SK-N-SH (cell line): ENCODE measurements at regions not wholly inside any gene's neighbourhood (a gene's known extent, or its start where the extent isn't known, plus 50 kb on each side); places are given as distances from the start of the nearest gene placed in this dataset.

ENCODE experiments used
- CTCF ChIA-PET: fragments of 300-600, 350-600 bp; formaldehyde crosslinking; extraction: SDS; loops from one replicate; lab custom pipeline; 2021; lab: Yijun Ruan, JAX
- POLR2A ChIA-PET: fragments of 350-600 bp; sonication (Branson Sonifier 250); formaldehyde crosslinking; extraction: SDS; loops from one replicate; lab custom pipeline; 2020; ENCODE audit warnings: antibody characterized with exemption, inconsistent platforms; lab: Yijun Ruan, JAX
- DNase-seq: peaks from one replicate; pipeline ENCODE4 v3.0.0; 2012
- H2AFZ ChIP-seq: fragments of 200-600 bp; sonication (generic); 2 replicates; pipeline ENCODE4 v1.8.1; 2016; ENCODE audit warnings: antibody characterized with exemption, mild to moderate bottlenecking, low read depth
- H3F3A ChIP-seq: fragments of 200-600 bp; sonication (generic); replicated peaks from 2 replicates; pipeline ENCODE3; 2016; ENCODE audit warnings: antibody characterized with exemption, mild to moderate bottlenecking; ENCODE audit not compliant: insufficient read depth
- H3K27ac ChIP-seq, 2 experiments: fragments of 200-500 bp in 1 of 2; fragments of 200-600 bp in 1 of 2; sonication (Bioruptor generic) in 1 of 2; sonication (generic), shearing (Covaris generic) in 1 of 2; 2 replicates each; pipeline versions ENCODE4 v1.5.1 to v1.6.1; 2014 to 2016; ENCODE audit warnings: low read depth in 2 of 2, inconsistent platforms in 1 of 2, low read length in 1 of 2, mild to moderate bottlenecking in 1 of 2, mixed read lengths in 1 of 2
- H3K27me3 ChIP-seq: fragments of 200-600 bp; sonication (generic), shearing (Covaris generic); 2 replicates; pipeline ENCODE4 v1.6.1; 2016; ENCODE audit warnings: mixed run types; ENCODE audit not compliant: insufficient read depth
- H3K36me3 ChIP-seq, 2 experiments: fragments of 200-500 bp in 1 of 2; fragments of 200-600 bp in 1 of 2; sonication (Bioruptor generic) in 1 of 2; sonication (generic) in 1 of 2; replicated peaks in 1 of 2; 2 replicates each; pipeline versions ENCODE3 to v1.5.1; 2014 to 2016; ENCODE audit warnings: low read length in 1 of 2, mild to moderate bottlenecking in 1 of 2; ENCODE audit not compliant: insufficient read depth in 2 of 2, control insufficient read depth in 1 of 2
- H3K4me1 ChIP-seq, 2 experiments: fragments of 200-500 bp in 1 of 2; fragments of 200-600 bp in 1 of 2; sonication (Bioruptor generic) in 1 of 2; sonication (generic), shearing (Covaris generic) in 1 of 2; 2 replicates each; pipeline versions ENCODE4 v1.5.1 to v1.6.1; 2014 to 2016; ENCODE audit warnings: low read depth in 1 of 2, low read length in 1 of 2, mixed run types in 1 of 2; ENCODE audit not compliant: insufficient read depth in 2 of 2, control insufficient read depth in 1 of 2
- H3K4me2 ChIP-seq: fragments of 200-600 bp; sonication (generic), shearing (Covaris generic); 2 replicates; pipeline ENCODE4 v1.6.1; 2017; ENCODE audit warnings: mixed run types
- H3K4me3 ChIP-seq, 2 experiments: fragments of 200-500 bp in 1 of 2; fragments of 200-600 bp in 1 of 2; sonication (Bioruptor generic) in 1 of 2; sonication (generic), shearing (Covaris generic) in 1 of 2; 2 replicates each; pipeline versions ENCODE4 v1.5.1 to v1.8.1; 2014 to 2016; ENCODE audit warnings: low read depth in 2 of 2, inconsistent platforms in 1 of 2, low read length in 1 of 2, mild to moderate bottlenecking in 1 of 2, mixed read lengths in 1 of 2, moderate library complexity in 1 of 2
- H3K79me2 ChIP-seq: fragments of 200-600 bp; sonication (generic); 2 replicates; pipeline ENCODE4 v1.8.1; 2017; ENCODE audit warnings: mild to moderate bottlenecking; ENCODE audit not compliant: insufficient read depth
- H3K9ac ChIP-seq: fragments of 200-600 bp; sonication (generic); 2 replicates; pipeline ENCODE4 v1.6.1; 2017; ENCODE audit warnings: mixed run types
- H3K9me2 ChIP-seq: fragments of 200-600 bp; sonication (generic); 2 replicates; pipeline ENCODE4 v1.6.1; 2017; ENCODE audit warnings: mixed run types
- H3K9me3 ChIP-seq: fragments of 200-600 bp; sonication (generic); 2 replicates; pipeline ENCODE4 v1.6.1; 2017; ENCODE audit warnings: mixed run types, mild to moderate bottlenecking, moderate library complexity
- H4K20me1 ChIP-seq: fragments of 200-600 bp; sonication (generic); 2 replicates; pipeline ENCODE4 v1.6.1; 2017; ENCODE audit warnings: mild to moderate bottlenecking, mixed run types; ENCODE audit not compliant: insufficient read depth
- CHD2 ChIP-seq: fragments of 150-350 bp; IDR thresholded peaks from 2 replicates; pipeline ENCODE4 v1.6.1; 2018; ENCODE audit warnings: low read length; ENCODE audit not compliant: partially characterized antibody
- EP300 ChIP-seq, 2 experiments: IDR thresholded peaks; 2 replicates each; pipeline versions ENCODE4 v1.4.0 to v1.6.1; 2012; ENCODE audit warnings: borderline replicate concordance in 1 of 2, low read depth in 1 of 2, low read length in 1 of 2
- FOXJ3 ChIP-seq: sonication (generic); formaldehyde crosslinking; IDR thresholded peaks from 2 replicates; pipeline ENCODE4 v1.5.1; 2020; ENCODE audit warnings: mild to moderate bottlenecking, missing genetic modification reagents
- FOXM1 ChIP-seq: IDR thresholded peaks from 2 replicates; pipeline ENCODE4 v1.4.0; 2012; ENCODE audit warnings: low read depth, mild to moderate bottlenecking
- GABPA ChIP-seq: IDR thresholded peaks from 2 replicates; pipeline ENCODE4 v1.4.0; 2012; ENCODE audit warnings: low read depth, mild to moderate bottlenecking
- GATA2 ChIP-seq: sonication (generic); formaldehyde crosslinking; IDR thresholded peaks from 2 replicates; pipeline ENCODE4 v1.5.0; 2020; ENCODE audit warnings: mild to moderate bottlenecking, missing genetic modification reagents
- MAX ChIP-seq: IDR thresholded peaks from 2 replicates; pipeline ENCODE4 v1.4.0; 2012; ENCODE audit warnings: low read depth
- MXI1 ChIP-seq: IDR thresholded peaks from 2 replicates; pipeline ENCODE4 v1.6.1; 2012; ENCODE audit warnings: mild to moderate bottlenecking, low read depth, low read length, improper control_type of control experiment
- NRF1 ChIP-seq: IDR thresholded peaks from 2 replicates; pipeline ENCODE4 v1.6.1; 2012; ENCODE audit warnings: low read depth, mild to moderate bottlenecking, low read length
- PBX3 ChIP-seq: IDR thresholded peaks from 2 replicates; pipeline ENCODE4; 2012
- RCOR1 ChIP-seq: fragments of 150-350 bp; IDR thresholded peaks from 2 replicates; pipeline ENCODE4 v1.6.1; 2017; ENCODE audit warnings: antibody characterized with exemption, low read length
- REST ChIP-seq: IDR thresholded peaks from 2 replicates; pipeline ENCODE4 v1.6.1; 2012; ENCODE audit warnings: mild to moderate bottlenecking, low read depth, low read length, moderate library complexity
- SMC3 ChIP-seq: IDR thresholded peaks from 2 replicates; pipeline ENCODE4 v1.6.1; 2012; ENCODE audit warnings: low read depth, low read length, improper control_type of control experiment
- TEAD4 ChIP-seq: IDR thresholded peaks from 2 replicates; pipeline ENCODE4 v1.4.0; 2012; ENCODE audit warnings: mild to moderate bottlenecking, borderline replicate concordance; ENCODE audit not compliant: insufficient read depth
- ZBTB33 ChIP-seq: IDR thresholded peaks from 2 replicates; pipeline ENCODE4 v1.4.0; 2012; ENCODE audit warnings: low read depth, borderline replicate concordance
- WGBS: methylation state at CpG from one replicate; pipeline ENCODE4 v1.1.6; 2017; ENCODE audit warnings: low lambda C conversion rate; 5-methylcytosine and 5-hydroxymethylcytosine counted together

- Histone ChIP-seq H3K79me2 (no peaks in the 10 kb centered on the region), H4K20me1 (no peaks in the 10 kb centered on the region), H3K9me2 (no peaks in the 10 kb centered on the region), H3K4me2 (no peak overlapping the region), H3K4me3 (no peak overlapping the region), H2AFZ (no peak overlapping the region), H3K9me3 (no peaks in the 10 kb centered on the region), H3K4me1 (no peaks in the 10 kb centered on the region; a peak in 1 of 4 replicates), H3K27ac (no peak overlapping the region), H3K36me3 (no peaks in the 10 kb centered on the region), H3K9ac (no peak overlapping the region)
- DNase-seq, result no peak
- ChIA-PET POLR2A (no interaction called here), CTCF (no interaction called here)
- no peak for TF ChIP-seq REST
- TF ChIP-seq FOXJ3 (CRISPR knock-in tag), result no peak
- TF ChIP-seq GABPA, result no peak
- TF ChIP-seq FOXM1, result no peak
- TF ChIP-seq, all 33 proteins: peak for 0
- Histone ChIP-seq H3K27me3 (0 out of 2 replicates have a peak, but pooled peaks cover 4% of the 10 kb centered on the region), H3F3A (no peaks in the 10 kb centered on the region)
- 32% methylated on average over 1 of the region's 1 CpG for WGBS
Measured at GRCh38 chr14:57071639-57072038, 197.1 kb downstream of the EXOC5 start.

- CTCF ChIA-PET, result interaction anchor here (0.6 kb wide), 2 partner anchors 66 to 249 kb away, joined by 3 read pairs; no protein-coding TSS in a partner anchor
- no peaks in the 10 kb centered on the region for H4K20me1 ChIP-seq
- TF ChIP-seq NRF1 (no peak), FOXM1 (no peak), TEAD4 (no peak), MXI1 (no peak)
Measured at GRCh38 chr14:57069702-57070101, 199.0 kb downstream of the EXOC5 start.

GRCh38 chr14:57068511-57068910 lies 200.2 kb downstream of the EXOC5 start:
- no peak for DNase-seq
- Histone ChIP-seq H3K27ac (no peak overlapping the region), H3K4me2 (no peak overlapping the region), H3K4me3 (no peak overlapping the region), H3F3A (no peaks in the 10 kb centered on the region), H3K4me1 (no peaks in the 10 kb centered on the region; a peak in 1 of 4 replicates), H4K20me1 (no peaks in the 10 kb centered on the region), H3K27me3 (peaks cover 2% of the 10 kb centered on the region; the same call in 1 of the 2 replicates), H3K9ac (no peak overlapping the region), H3K36me3 (no peaks in the 10 kb centered on the region), H3K79me2 (no peaks in the 10 kb centered on the region), H3K9me2 (no peaks in the 10 kb centered on the region), H2AFZ (no peak overlapping the region), H3K9me3 (no peaks in the 10 kb centered on the region)
- 28% methylated on average over 8 of the region's 8 CpGs for WGBS
- CTCF ChIA-PET, result interaction anchor here (0.7 to 1.5 kb wide), 2 partner anchors 15 to 114 kb away, joined by 3 read pairs; no protein-coding TSS in a partner anchor
- POLR2A ChIA-PET, result no interaction called here
- TF ChIP-seq FOXJ3 (CRISPR knock-in tag) (no peak), EP300 (IDR thresholded peaks at IDR 0.05; ENCODE audit: borderline replicate concordance in 1 of 2, low read depth in 1 of 2, low read length in 1 of 2) (no peak), RCOR1 (no peak), GATA2 (CRISPR knock-in tag) (no peak), ZBTB33 (no peak), PBX3 (no peak), CHD2 (no peak), MAX (no peak), SMC3 (no peak)

More at GRCh38 chr14:57069702-57070101, 199.0 kb downstream of the EXOC5 start:
- Histone ChIP-seq H3K4me1 (no peaks in the 10 kb centered on the region; a peak in 1 of 4 replicates), H3K36me3 (no peaks in the 10 kb centered on the region), H3K4me3 (no peak overlapping the region), H3K79me2 (no peaks in the 10 kb centered on the region), H2AFZ (no peak overlapping the region), H3K27ac (no peak overlapping the region), H3F3A (no peaks in the 10 kb centered on the region), H3K9ac (no peak overlapping the region), H3K4me2 (no peak overlapping the region), H3K9me3 (no peaks in the 10 kb centered on the region), H3K27me3 (0 out of 2 replicates have a peak, but pooled peaks cover 4% of the 10 kb centered on the region), H3K9me2 (no peaks in the 10 kb centered on the region)
- no peak for DNase-seq
- WGBS, result 38% methylated on average over 5 of the region's 5 CpGs
- POLR2A ChIA-PET, result no interaction called here
